Thyroid gland (tissue), 4 donors: ENCODE measurements at regions not wholly inside any gene's neighbourhood (a gene's known extent, or its start where the extent isn't known, plus 50 kb on each side); places are given as distances from the start of the nearest gene placed in this dataset.

Experiments
- DNase-seq, 2 donors: peaks; one replicate each; pipeline ENCODE4 v3.0.0-alpha.2; 2019
- H3K27ac ChIP-seq, 3 donors: fragments of 200-600 bp; sonication (generic); 1 replicate in 2 of 3; 2 replicates in 1 of 3; pipeline ENCODE4 v1.5.1; 2016 to 2019; ENCODE audit warnings: mild to moderate bottlenecking in 1 of 3, moderate library complexity in 1 of 3
- H3K27me3 ChIP-seq: fragments of 200-600 bp; sonication (generic); one replicate; pipeline ENCODE4 v1.5.1; 2019
- H3K36me3 ChIP-seq, 2 donors: fragments of 200-600 bp; sonication (generic); one replicate each; pipeline ENCODE4 v1.5.1; 2016 to 2019
- H3K4me1 ChIP-seq, 2 donors: fragments of 200-600 bp; sonication (generic); one replicate each; pipeline ENCODE4 v1.5.1; 2017 to 2019
- H3K4me3 ChIP-seq, 3 donors: fragments of 200-600 bp; sonication (generic); replicated peaks in 1 of 3; 1 replicate in 2 of 3; 2 replicates in 1 of 3; pipeline ENCODE4 v1.5.1; 2016; ENCODE audit warnings: mild to moderate bottlenecking in 1 of 3
- H3K9me3 ChIP-seq: fragments of 200-600 bp; sonication (generic); one replicate; pipeline ENCODE4 v1.5.1; 2017
- CTCF ChIP-seq, 6 experiments: fragments of 200-600 bp in 3 of 6; fragments of 450-650 bp in 3 of 6; sonication (generic) in 3 of 6; IDR thresholded peaks; one replicate each; pipeline ENCODE4 v1.5.1; 2016 to 2019; ENCODE audit warnings: antibody characterized with exemption in 6 of 6, mild to moderate bottlenecking in 2 of 6, inconsistent platforms in 1 of 6, moderate library complexity in 1 of 6
- POLR2A ChIP-seq, 2 donors: fragments of 450-650 bp; IDR thresholded peaks; one replicate each; pipeline ENCODE4 v1.6.1; 2017; ENCODE audit warnings: antibody characterized with exemption in 2 of 2, mild to moderate bottlenecking in 2 of 2, moderate library complexity in 1 of 2
- WGBS, 2 donors: methylation state at CpG; one replicate each; pipeline ENCODE4 v1.1.5; 2017; 5-methylcytosine and 5-hydroxymethylcytosine counted together
- intact Hi-C: fragments of 100-400 bp; cut with DNase I; formaldehyde crosslinking; loops from one replicate; pipeline ENCODE4 v1.15.1; 2023

GRCh38 chr4:111812114-111812513, 333.1 kb upstream of the FAM241A start:
- intact Hi-C loops = no loop called here
- Histone ChIP-seq H3K4me1 (no peaks in the 10 kb centered on the region), H3K9me3 (no peaks in the 10 kb centered on the region), H3K36me3 (no peaks in the 10 kb centered on the region), H3K27me3 (no peaks in the 10 kb centered on the region), H3K4me3 (no peak overlapping the region), H3K27ac (no peak overlapping the region)
- TF ChIP-seq CTCF (IDR thresholded peaks at IDR 0.05) = no peak
- no peak for TF ChIP-seq POLR2A (IDR thresholded peaks at IDR 0.05)
- 87 to 93% methylated on average over 3 of the region's 3 CpGs for WGBS, 2 donors
- no peak for DNase-seq

GRCh38 chr4:111812760-111813159, 332.5 kb upstream of the FAM241A start:
- WGBS, 2 donors = 74 to 75% methylated on average over 1 of the region's 1 CpG
- no peak for DNase-seq
- Histone ChIP-seq H3K27ac (no peak overlapping the region), H3K9me3 (no peaks in the 10 kb centered on the region), H3K4me1 (no peaks in the 10 kb centered on the region), H3K27me3 (no peaks in the 10 kb centered on the region), H3K36me3 (no peaks in the 10 kb centered on the region), H3K4me3 (no peak overlapping the region)
- intact Hi-C loops = no loop called here
- TF ChIP-seq CTCF (IDR thresholded peaks at IDR 0.05) (no peak), POLR2A (IDR thresholded peaks at IDR 0.05) (no peak)

- TF ChIP-seq CTCF (IDR thresholded peaks at IDR 0.05) (no peak), POLR2A (IDR thresholded peaks at IDR 0.05) (no peak)
- DNase-seq = no peak
- no peaks in the 10 kb centered on the region for H3K9me3 ChIP-seq
Observed at GRCh38 chr4:111813555-111814140, 331.6 kb upstream of the FAM241A start.

GRCh38 chr4:111814961-111815360, 330.3 kb upstream of the FAM241A start:
- H3K9me3 ChIP-seq = no peaks in the 10 kb centered on the region
- 73 to 77% methylated on average over 6 of the region's 6 CpGs for WGBS, 2 donors
- H3K27me3 ChIP-seq = no peaks in the 10 kb centered on the region
- H3K4me3 ChIP-seq = no peak overlapping the region
- no peaks in the 10 kb centered on the region for H3K36me3 ChIP-seq
- H3K4me1 ChIP-seq = no peaks in the 10 kb centered on the region
- TF ChIP-seq CTCF (IDR thresholded peaks at IDR 0.05) = no peak
- no peak for TF ChIP-seq POLR2A (IDR thresholded peaks at IDR 0.05)
- H3K27ac ChIP-seq = no peak overlapping the region
- intact Hi-C loops = no loop called here
- no peak for DNase-seq

More at GRCh38 chr4:111813555-111814140, 331.6 kb upstream of the FAM241A start:
- 37 to 43% methylated on average over 3 of the region's 3 CpGs for WGBS, 2 donors
- intact Hi-C loops = no loop called here
- H3K4me3 ChIP-seq = no peak overlapping the region
- no peaks in the 10 kb centered on the region for H3K36me3 ChIP-seq
- H3K4me1 ChIP-seq = no peaks in the 10 kb centered on the region
- H3K27ac ChIP-seq = no peak overlapping the region
- H3K27me3 ChIP-seq = no peaks in the 10 kb centered on the region

GRCh38 chr4:111821342-111821741, 323.9 kb upstream of the FAM241A start:
- no peak for TF ChIP-seq POLR2A (IDR thresholded peaks at IDR 0.05)
- no peak for DNase-seq
- Histone ChIP-seq H3K4me3 (no peak overlapping the region), H3K36me3 (no peaks in the 10 kb centered on the region), H3K27ac (no peak overlapping the region), H3K27me3 (no peaks in the 10 kb centered on the region), H3K4me1 (no peaks in the 10 kb centered on the region), H3K9me3 (no peaks in the 10 kb centered on the region)
- intact Hi-C loops = no loop called here

GRCh38 chr4:111836601-111837000, 308.7 kb upstream of the FAM241A start:
- H3K4me3 ChIP-seq = no peak overlapping the region
- H3K9me3 ChIP-seq = no peaks in the 10 kb centered on the region
- H3K27me3 ChIP-seq = no peaks in the 10 kb centered on the region
- no peak for DNase-seq
- H3K4me1 ChIP-seq = no peaks in the 10 kb centered on the region
- no peak overlapping the region for H3K27ac ChIP-seq
- TF ChIP-seq POLR2A (IDR thresholded peaks at IDR 0.05) (no peak), CTCF (IDR thresholded peaks at IDR 0.05) (no peak)
- 88% methylated on average over 3 of the region's 3 CpGs for WGBS, 2 donors
- intact Hi-C loops = no loop called here
- H3K36me3 ChIP-seq = no peaks in the 10 kb centered on the region
